D721Med (cell line): ENCODE measurements at regions not wholly inside any gene's neighbourhood (a gene's known extent, or its start where the extent isn't known, plus 50 kb on each side); places are given as distances from the start of the nearest gene placed in this dataset.

Experiments
- DNase-seq: peaks from one replicate; pipeline ENCODE4 v3.0.0; 2011; ENCODE audit warnings: low spot score; ENCODE audit not compliant: insufficient read length
- FAIRE-seq: peaks from 2 replicates; lab custom pipeline; 2011; peaks lifted over from hg19 to GRCh38; lab: Jason Lieb, UNC
- TF ChIP-seq, protein P1 (sequence below): IDR thresholded peaks from 2 replicates; pipeline ENCODE4 v1.5.1; 2012; ENCODE audit warnings: mild to moderate bottlenecking, control low read depth; ENCODE audit not compliant: insufficient read depth; ENCODE audit errors: missing control alignments

DNA sequence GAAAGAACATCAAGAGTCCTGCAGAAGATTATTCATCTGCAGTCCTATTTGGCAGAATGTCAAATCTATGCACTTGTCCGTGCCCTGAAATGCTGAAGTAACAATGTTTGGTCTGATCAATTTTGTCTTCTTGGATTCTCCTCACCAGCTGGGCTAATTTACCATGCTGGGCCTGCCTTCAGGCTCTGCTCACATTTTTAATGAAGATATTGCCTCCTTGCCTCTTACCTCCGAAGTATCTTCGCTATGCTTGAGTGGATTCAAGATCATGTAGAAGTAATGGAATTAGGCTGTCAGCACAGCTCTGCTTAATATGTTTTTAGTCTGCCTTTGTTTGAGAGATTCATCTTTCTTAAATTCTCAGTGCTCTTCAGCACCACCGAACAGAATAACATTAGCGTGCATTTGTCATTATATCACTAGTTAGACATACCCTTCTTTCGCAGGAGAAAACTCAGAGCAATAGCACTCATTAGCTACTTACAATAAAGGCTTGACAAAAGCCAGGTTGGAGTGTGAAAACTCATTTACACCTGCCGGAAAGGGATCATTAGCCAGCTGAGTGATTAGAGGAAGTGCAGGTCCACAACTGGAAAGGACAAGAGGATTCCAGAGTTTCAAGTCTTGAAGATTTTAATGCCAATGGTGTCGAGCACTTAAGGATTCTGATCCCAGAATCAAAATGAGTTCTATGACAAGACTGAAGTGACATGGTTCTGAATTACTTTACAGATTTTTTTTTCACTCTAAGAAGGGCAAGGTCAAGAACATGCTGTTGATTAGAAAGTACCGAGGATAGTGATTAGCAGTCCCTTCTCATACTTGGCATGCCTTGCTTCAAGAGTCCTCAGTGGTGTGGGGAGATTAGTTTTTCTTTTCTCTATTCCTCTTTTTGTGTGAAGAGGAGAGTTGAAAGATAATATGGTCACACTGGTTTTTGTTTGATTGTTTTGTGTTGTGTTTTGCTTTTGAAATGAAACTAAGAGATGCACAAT is 405.6 kb upstream of the TOM1L1 start:
- DNase-seq (no peak), FAIRE-seq (no peak)

DNA sequence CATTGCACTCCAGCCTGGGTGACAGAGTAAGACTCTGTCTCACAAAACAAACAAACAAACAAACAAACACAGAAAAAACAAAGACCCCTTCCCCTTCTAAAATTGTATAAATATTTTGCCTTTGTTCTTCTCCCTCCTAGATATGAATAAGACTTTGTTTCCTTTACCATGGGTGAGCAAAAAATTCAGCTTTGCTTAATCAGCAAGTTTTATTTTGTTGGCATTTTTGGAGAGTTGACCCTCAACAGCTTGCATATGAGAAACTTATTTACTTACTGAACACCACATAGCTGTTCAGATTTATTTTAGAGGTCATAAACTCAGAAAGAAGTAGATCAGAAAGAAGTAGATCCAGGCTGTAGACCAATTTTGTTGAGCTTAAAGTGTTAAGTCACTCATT is 395.2 kb upstream of the TOM1L1 start:
- TF ChIP-seq, protein P1, sequence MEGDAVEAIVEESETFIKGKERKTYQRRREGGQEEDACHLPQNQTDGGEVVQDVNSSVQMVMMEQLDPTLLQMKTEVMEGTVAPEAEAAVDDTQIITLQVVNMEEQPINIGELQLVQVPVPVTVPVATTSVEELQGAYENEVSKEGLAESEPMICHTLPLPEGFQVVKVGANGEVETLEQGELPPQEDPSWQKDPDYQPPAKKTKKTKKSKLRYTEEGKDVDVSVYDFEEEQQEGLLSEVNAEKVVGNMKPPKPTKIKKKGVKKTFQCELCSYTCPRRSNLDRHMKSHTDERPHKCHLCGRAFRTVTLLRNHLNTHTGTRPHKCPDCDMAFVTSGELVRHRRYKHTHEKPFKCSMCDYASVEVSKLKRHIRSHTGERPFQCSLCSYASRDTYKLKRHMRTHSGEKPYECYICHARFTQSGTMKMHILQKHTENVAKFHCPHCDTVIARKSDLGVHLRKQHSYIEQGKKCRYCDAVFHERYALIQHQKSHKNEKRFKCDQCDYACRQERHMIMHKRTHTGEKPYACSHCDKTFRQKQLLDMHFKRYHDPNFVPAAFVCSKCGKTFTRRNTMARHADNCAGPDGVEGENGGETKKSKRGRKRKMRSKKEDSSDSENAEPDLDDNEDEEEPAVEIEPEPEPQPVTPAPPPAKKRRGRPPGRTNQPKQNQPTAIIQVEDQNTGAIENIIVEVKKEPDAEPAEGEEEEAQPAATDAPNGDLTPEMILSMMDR: no peak
- DNase-seq: no peak
- no peak for FAIRE-seq

More for the DNA sequence above, 405.6 kb upstream of the TOM1L1 start:
- TF ChIP-seq, protein P1: no peak

DNA sequence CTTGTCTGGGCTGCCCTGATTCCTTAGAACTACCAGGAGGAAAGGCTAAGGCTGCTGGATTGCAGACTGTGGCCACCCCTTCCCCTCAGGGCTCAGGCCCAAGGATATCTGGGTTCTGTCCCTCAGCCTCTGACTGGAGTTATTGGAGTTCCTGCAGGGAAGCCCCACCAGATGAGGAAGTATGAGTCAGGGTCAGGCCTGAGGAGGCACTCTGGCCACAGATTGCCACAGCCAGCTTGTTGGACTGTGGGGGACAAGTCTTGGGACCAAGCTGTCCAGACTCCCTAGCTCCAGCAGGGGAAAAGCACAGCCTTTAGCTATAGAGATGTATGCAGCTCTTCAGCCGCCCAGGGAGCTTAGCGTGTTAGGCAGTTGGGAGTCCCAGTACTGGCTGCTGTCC is 381.9 kb upstream of the TOM1L1 start:
- TF ChIP-seq, protein P1: no peak
- FAIRE-seq: no peak
- DNase-seq: no peak

DNA sequence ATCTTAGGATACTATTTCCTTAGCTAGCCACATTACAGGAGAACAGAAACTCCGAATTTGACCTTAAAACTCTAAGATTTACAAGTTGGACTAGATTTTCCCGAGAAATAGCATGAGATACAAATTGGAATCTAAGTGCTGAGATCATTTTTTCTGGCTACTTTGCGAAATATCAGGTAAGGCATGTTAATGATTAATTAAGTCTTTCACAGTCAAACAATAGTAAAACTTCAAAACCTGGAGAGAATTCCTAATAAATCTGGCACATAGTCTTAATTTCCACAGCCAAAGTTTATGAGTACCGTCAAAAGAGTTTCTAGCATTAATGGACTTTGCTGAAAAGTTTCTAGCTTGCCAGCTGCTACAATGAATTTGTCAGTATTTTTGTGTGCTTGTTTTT is 379.5 kb upstream of the TOM1L1 start:
- TF ChIP-seq, protein P1: no peak
- no peak for FAIRE-seq
- no peak for DNase-seq

DNA sequence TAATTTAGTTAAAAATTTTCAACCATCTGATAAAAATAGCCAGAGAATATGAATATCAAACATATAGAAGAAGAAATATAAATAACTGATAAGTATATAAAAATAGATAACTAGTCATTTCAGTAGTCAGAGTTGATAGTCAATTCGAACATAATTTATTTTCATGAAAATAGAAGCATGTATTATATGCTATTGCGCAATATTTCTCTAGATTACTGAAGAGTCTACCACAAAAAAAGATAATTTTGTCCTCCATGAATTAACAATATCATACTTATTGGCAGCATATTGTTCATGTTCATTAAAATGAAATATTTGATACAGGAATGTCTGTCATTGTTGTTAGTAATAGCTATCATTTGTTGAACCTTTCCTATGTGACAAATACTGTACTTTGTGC is 376.2 kb upstream of the TOM1L1 start:
- DNase-seq (no peak), FAIRE-seq (no peak)
- TF ChIP-seq, protein P1: no peak

DNA sequence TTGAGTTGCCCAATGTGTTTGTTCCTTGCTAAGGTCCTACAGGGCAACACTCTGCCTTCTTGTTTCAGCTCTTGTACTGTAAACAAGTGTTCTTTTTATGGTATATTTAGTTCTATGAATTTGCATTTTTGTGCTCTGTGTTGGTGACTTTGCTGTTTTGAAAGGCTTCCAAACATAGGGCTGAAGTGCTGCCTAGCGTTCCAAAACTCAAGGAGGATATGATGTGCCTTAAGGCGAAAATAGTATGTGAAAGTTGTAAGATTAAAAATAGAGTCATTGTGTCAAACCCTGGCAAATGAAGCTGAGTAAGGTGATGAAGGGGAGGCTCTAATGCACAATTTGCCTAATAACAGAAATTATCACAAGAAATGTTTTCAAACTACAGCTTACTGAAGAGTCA is 372.7 kb upstream of the TOM1L1 start:
- DNase-seq (no peak), FAIRE-seq (no peak)
- TF ChIP-seq, protein P1: no peak

DNA sequence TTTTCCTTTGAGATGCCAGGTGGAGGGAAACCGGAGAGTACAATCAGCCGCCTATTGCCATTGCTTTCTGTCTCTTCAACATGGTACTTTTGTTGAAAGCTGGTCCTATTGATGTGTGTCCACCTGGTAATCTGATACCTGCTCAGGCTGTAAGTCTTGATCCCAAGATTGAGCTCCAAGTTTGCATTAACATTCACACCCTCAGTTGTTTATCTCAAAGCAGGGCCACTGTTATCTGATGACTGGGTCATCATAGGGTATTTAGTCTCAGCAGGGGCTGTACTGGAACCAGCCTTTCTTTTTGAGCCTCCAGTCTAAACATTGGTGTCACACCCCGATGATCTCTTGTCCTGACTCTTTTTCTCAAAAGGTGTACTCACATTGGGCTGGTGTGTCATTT is 370.3 kb upstream of the TOM1L1 start:
- TF ChIP-seq, protein P1: no peak
- DNase-seq (no peak), FAIRE-seq (no peak)
